ENCODE measurements at regions not wholly inside any gene's neighbourhood (a gene's known extent, or its start where the extent isn't known, plus 50 kb on each side); places are given as distances from the start of the nearest gene placed in this dataset.

- TF ChIP-seq EZH2 (IDR thresholded peaks at IDR 0.05) = no peak
- TF ChIP-seq CTCF (IDR thresholded peaks at IDR 0.05) = no peak
These were observed 72.1 kb downstream of the COPRS start for GRCh38 chr17:31786796-31787481.
